Ascending aorta (tissue), 2 donors: ENCODE measurements at regions not wholly inside any gene's neighbourhood (a gene's known extent, or its start where the extent isn't known, plus 50 kb on each side); places are given as distances from the start of the nearest gene placed in this dataset.

ENCODE experiments used
- DNase-seq, 2 donors: peaks; one replicate each; pipeline ENCODE4 v3.0.0-alpha.2; 2019; ENCODE audit warnings: low spot score in 2 of 2
- H3K27ac ChIP-seq, 2 donors: fragments of 200-600 bp; sonication (generic); one replicate each; pipeline ENCODE4 v1.5.1; 2016 to 2017; ENCODE audit warnings: mild to moderate bottlenecking in 1 of 2
- H3K27me3 ChIP-seq: fragments of 200-600 bp; sonication (generic); one replicate; pipeline ENCODE4 v1.5.1; 2017
- H3K36me3 ChIP-seq, 2 donors: fragments of 200-600 bp; sonication (generic); one replicate each; pipeline ENCODE4 v1.5.1; 2016
- H3K4me1 ChIP-seq, 2 donors: fragments of 200-600 bp; sonication (generic); one replicate each; pipeline ENCODE4 v1.5.1; 2016 to 2017; ENCODE audit warnings: mild to moderate bottlenecking in 1 of 2
- H3K4me3 ChIP-seq, 2 donors: fragments of 200-600 bp; sonication (generic); one replicate each; pipeline ENCODE4 v1.5.1; 2016 to 2017; ENCODE audit warnings: mild to moderate bottlenecking in 1 of 2
- H3K9me3 ChIP-seq, 2 donors: fragments of 200-600 bp; sonication (generic); one replicate each; pipeline ENCODE4 v1.5.1; 2016
- CTCF ChIP-seq, 3 experiments: fragments of 200-600 bp in 2 of 3; fragments of 450-650 bp in 1 of 3; sonication (generic) in 2 of 3; IDR thresholded peaks; one replicate each; pipeline ENCODE4 v1.5.1; 2016 to 2019; ENCODE audit warnings: antibody characterized with exemption in 3 of 3, mild to moderate bottlenecking in 1 of 3, moderate library complexity in 1 of 3
- intact Hi-C: fragments of 100-400 bp; cut with DNase I; formaldehyde crosslinking; loops from one replicate; pipeline ENCODE4 v1.15.1; 2023

- intact Hi-C loops, result no loop called here
- H3K27me3 ChIP-seq, result no peaks in the 10 kb centered on the region
- H3K9me3 ChIP-seq, result no peaks in the 10 kb centered on the region
- DNase-seq, result no peak
- no peak for TF ChIP-seq CTCF (IDR thresholded peaks at IDR 0.05)
- no peaks in the 10 kb centered on the region for H3K36me3 ChIP-seq
- H3K4me1 ChIP-seq, result no peaks in the 10 kb centered on the region
- no peak overlapping the region for H3K4me3 ChIP-seq
- no peak overlapping the region for H3K27ac ChIP-seq
Measured at GRCh38 chr4:115923152-115923551, 809.7 kb upstream of the NDST4 start.

GRCh38 chr4:115920637-115921036 lies 807.2 kb upstream of the NDST4 start:
- Histone ChIP-seq H3K4me3 (no peak overlapping the region), H3K27me3 (no peaks in the 10 kb centered on the region), H3K27ac (no peak overlapping the region), H3K4me1 (no peaks in the 10 kb centered on the region), H3K9me3 (no peaks in the 10 kb centered on the region), H3K36me3 (no peaks in the 10 kb centered on the region)
- intact Hi-C loops, result no loop called here
- DNase-seq, result no peak
- no peak for TF ChIP-seq CTCF (IDR thresholded peaks at IDR 0.05)

- Histone ChIP-seq H3K27ac (no peak overlapping the region), H3K4me1 (no peaks in the 10 kb centered on the region)
- TF ChIP-seq CTCF (IDR thresholded peaks at IDR 0.05), result no peak
Measured at GRCh38 chr4:115918149-115918548, 804.7 kb upstream of the NDST4 start.

GRCh38 chr4:115906428-115906827 lies 793.0 kb upstream of the NDST4 start:
- H3K36me3 ChIP-seq, result no peaks in the 10 kb centered on the region
- no peaks in the 10 kb centered on the region for H3K4me1 ChIP-seq
- no peak for TF ChIP-seq CTCF (IDR thresholded peaks at IDR 0.05)
- no peak overlapping the region for H3K4me3 ChIP-seq
- no peak overlapping the region for H3K27ac ChIP-seq
- DNase-seq, result no peak
- intact Hi-C loops, result no loop called here
- no peaks in the 10 kb centered on the region for H3K9me3 ChIP-seq
- H3K27me3 ChIP-seq, result no peaks in the 10 kb centered on the region

More at GRCh38 chr4:115918149-115918548, 804.7 kb upstream of the NDST4 start:
- H3K4me3 ChIP-seq, result no peak overlapping the region
- no peaks in the 10 kb centered on the region for H3K36me3 ChIP-seq
- intact Hi-C loops, result no loop called here
- H3K9me3 ChIP-seq, result no peaks in the 10 kb centered on the region
- no peaks in the 10 kb centered on the region for H3K27me3 ChIP-seq
- no peak for DNase-seq

- no peak overlapping the region for H3K27ac ChIP-seq
- H3K4me3 ChIP-seq, result no peak overlapping the region
- H3K36me3 ChIP-seq, result no peaks in the 10 kb centered on the region
- TF ChIP-seq CTCF (IDR thresholded peaks at IDR 0.05), result no peak
- H3K9me3 ChIP-seq, result no peaks in the 10 kb centered on the region
- H3K27me3 ChIP-seq, result no peaks in the 10 kb centered on the region
- no peaks in the 10 kb centered on the region for H3K4me1 ChIP-seq
- intact Hi-C loops, result no loop called here
- DNase-seq, result no peak
Measured at GRCh38 chr4:115883847-115884246, 770.4 kb upstream of the NDST4 start.

- no peak overlapping the region for H3K4me3 ChIP-seq
Measured at GRCh38 chr4:115883231-115883630, 769.8 kb upstream of the NDST4 start.

More at GRCh38 chr4:115883231-115883630, 769.8 kb upstream of the NDST4 start:
- intact Hi-C loops, result no loop called here
- Histone ChIP-seq H3K9me3 (no peaks in the 10 kb centered on the region), H3K27ac (no peak overlapping the region), H3K27me3 (no peaks in the 10 kb centered on the region), H3K36me3 (no peaks in the 10 kb centered on the region), H3K4me1 (no peaks in the 10 kb centered on the region)
- TF ChIP-seq CTCF (IDR thresholded peaks at IDR 0.05), result no peak
- no peak for DNase-seq
